HG02642 (cell line): ENCODE measurements at regions not wholly inside any gene's neighbourhood (a gene's known extent, or its start where the extent isn't known, plus 50 kb on each side); places are given as distances from the start of the nearest gene placed in this dataset.

Source experiments
- ATAC-seq: cut with Tn5 transposase; IDR thresholded peaks from one replicate; pipeline ENCODE4 v1.9.1; 2021; ENCODE audit warnings: mild to moderate bottlenecking; ENCODE audit not compliant: unreplicated experiment, poor library complexity

DNA sequence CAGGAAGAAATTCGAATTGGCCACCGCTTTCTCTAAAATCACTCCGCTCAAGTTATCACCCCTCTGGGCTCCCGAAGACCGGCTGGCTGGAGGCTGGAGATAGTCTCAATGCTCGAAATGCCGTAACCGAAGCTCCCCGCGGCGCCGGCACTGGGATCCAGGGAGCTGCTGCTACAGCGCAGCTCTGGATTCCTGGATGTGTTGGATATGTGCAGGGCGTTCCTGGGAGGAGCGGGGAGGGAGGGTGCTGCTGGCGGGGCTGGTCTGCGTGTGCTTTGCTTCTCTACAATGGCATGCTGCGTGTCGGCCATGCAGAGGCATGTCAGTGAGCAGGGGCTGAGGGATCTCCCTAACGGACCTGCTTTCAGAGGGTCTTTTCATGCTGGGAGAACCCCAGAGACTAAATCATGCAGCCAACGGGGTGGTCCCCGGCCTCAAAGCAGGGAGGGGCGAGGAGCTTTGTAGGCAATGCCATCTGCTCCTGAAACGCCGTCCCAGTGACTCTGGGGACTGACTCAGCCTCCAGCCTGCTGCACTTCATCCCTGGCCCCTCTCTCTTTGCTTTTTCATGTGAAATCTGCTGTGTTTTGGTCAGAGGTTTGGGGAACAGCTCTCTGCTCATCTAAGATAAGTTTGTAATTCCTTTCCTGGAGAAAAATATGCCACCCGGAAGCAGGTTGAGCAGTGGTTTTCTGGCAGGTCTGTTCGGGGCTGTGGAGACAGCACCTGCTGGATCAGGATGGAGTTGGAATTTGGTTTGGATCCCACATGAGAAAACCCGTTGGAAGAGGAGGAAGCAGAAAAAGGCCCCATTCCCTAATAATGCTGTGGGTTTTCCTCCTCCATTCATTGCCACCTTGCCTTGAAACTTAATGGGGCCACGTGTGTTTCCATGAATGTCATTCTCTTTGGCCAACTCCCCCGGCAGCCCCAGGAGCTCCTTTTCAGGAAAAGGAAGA is 311.4 kb downstream of the SEC14L1 start:
- ATAC-seq, result no peak

DNA sequence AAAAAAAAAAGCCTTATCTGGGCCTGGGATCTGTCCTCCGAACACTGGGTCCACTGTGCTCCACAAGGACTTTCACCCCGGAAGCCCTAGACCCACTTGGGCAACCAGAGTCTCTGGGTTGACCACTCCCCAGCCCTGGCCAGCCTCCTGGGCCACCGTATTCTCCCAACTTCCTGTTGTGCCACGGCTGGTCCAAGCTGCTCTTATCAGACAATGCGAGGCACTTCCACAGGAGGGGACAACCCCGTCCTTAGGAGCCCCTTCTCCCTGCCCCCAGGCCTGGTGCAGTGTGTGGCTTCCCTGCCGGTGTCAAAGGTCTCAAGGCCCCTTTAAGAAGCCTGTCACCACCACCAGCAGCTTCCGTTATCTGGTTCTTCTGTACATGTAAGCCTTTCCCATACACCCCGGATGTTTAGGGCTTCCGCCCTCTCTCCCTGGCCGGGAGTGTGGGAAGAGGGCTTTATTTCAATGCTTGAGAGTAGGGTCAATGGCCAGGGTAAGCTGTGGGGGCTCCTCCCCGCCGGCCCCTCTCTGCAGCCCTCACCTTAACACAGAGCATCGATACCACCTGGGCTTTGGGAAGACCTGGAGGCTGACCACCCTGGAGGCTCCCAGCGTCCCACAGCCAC is 313.0 kb downstream of the SEC14L1 start:
- no peak for ATAC-seq

DNA sequence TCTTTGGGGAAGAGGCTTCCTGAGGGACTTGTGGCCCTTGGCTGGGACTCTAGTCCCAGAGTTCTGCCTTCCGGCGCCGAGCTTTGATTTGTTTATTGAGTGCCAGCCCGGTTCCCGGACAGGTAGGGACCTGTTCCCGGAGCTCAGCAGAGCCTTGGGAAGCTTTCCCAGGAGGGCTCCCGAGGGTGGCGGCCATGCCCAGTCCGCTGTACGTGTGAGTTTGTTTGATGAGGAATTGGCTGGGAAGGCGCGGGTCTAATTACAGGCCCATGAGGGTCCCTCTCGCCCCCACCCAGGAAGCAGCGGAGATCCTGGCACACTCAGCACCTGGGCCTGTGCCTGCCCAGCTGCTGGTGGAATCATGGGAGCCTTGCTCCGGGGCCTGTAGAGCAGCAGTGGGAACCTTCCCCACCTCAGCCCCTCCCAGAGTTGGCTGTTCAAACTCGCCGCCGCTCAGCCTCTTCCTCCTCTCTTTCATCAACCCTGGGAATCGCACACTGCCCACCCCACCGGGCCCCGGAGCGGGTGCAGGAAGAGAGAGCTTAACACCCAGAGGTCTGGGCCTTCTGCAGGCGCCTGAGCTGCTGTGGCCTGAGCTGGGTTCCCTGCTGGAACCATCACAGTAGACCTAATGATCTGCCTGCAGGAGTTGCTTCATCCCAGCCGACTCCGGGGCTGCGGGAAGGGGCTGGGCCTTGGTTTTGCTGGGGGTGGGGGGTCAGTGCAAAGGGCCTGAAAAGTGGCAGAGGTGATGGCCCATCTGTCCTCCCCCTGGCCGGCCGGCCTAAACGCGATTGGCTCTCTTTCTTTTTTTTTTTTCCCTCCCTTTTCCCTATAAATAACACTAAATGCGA is 313.7 kb downstream of the SEC14L1 start:
- no peak for ATAC-seq

DNA sequence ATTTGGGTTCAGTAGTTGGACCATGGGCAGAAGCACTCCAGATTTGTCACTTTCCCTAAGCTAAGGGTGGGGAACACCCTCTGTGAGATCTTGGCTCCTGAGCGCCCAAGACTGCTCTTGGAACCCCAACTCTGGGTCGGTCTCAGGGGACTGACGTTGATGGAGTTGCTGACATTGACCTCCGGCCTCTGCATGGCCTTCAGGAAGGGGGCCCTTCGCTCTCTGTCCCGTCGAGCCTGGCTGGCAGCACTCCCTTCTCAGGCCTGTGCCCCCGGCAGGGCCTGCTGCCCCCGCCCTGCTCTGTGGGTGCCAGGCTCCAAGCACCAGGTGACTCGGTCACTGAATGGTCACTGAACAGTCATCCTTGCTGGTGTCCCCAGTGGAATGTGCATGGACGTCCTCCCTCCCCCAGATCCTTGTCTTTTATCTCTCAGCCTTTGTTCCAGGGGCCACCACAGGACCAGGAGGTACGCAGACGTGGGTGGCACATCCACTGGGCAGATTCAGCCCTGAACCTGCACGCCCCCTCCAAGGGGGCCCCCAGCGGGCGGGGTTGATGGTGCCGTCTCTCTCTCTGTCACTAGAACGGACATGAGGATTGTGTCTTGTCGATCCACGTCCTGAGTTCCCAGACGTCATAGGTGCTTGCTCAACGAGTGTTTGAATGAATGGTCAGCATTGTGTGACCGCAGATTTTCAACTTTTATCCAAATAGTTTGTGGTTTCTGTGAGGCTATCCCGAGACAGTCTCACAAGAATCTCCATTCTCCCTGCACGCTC is 314.5 kb downstream of the SEC14L1 start:
- no peak for ATAC-seq

DNA sequence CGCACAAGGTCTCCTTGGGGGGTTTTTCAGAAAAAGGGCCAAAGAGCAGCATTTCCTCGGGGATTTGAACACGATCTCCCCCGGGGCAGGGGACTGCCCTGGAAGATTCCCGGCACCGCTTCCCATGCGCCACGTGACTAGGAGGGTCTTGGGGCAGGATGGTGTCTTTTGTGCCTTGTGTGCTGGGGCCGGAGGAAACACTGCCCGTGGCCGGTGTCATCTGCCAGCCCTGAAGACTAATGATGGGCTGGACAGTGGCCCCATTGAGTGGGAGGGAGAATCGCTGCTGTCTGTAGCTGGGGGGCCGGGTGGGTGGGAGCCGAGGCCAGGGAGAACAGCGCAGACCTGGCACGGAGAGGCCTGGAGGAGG is 315.1 kb downstream of the SEC14L1 start:
- no peak for ATAC-seq

DNA sequence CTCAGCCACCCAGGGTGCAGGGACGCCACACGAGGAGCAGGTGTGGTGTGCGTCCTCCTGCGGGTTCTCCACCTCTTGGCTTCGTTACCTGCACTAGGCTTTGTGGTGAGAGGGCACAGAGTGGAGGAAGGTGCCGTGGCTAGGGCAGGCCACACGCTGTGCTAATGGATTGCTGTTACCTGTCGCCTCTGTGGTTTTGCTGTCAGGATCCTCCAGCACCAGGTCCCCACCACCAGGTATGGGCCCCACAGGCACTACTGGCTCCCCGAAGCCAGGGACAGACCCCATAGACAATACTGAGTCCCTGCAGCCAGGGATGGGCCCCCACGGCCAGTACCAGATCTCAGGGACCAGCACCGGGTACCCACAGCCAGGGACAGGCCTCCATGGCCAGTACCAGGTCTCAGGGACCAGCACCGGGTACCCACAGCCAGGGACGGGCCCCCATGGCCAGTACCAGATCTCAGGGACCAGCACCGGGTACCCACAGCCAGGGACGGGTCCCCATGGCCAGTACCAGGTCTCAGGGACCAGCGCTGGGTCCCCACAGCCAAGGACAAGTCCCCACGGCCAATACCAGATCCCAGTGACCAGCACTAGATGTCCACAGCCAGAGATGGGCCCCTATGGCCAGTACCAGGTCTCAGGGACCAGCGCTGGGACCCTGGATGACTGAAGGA is 315.6 kb downstream of the SEC14L1 start:
- no peak for ATAC-seq

DNA sequence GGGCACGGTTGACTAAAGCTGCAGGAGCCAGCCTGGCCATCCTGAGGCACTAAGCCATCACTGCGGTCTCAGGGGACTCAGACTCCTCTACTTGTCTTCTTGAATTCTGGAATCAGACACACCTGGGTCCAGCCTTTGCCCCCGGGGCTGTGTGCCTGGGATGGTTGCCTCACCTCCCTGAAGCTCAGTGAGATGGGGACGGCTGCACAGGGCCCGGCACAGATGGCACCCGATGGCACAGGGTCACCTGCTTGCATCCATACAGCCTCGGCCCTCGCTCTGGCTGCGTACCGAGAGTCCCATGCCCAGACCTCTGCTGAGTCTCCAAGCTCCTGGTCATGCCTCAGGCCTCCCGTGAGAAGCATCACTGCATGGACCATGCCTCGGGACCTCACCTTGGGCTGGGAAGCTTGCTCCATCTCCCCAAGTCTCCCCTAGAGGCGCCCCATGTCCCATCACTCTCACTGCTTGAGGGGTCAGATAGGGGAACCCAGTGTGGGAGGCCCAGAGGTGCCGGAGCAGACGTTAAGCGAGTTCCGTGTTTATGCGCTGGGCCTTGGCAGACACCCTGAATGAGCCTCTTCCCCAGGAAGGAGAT is 316.3 kb downstream of the SEC14L1 start:
- ATAC-seq, result no peak

DNA sequence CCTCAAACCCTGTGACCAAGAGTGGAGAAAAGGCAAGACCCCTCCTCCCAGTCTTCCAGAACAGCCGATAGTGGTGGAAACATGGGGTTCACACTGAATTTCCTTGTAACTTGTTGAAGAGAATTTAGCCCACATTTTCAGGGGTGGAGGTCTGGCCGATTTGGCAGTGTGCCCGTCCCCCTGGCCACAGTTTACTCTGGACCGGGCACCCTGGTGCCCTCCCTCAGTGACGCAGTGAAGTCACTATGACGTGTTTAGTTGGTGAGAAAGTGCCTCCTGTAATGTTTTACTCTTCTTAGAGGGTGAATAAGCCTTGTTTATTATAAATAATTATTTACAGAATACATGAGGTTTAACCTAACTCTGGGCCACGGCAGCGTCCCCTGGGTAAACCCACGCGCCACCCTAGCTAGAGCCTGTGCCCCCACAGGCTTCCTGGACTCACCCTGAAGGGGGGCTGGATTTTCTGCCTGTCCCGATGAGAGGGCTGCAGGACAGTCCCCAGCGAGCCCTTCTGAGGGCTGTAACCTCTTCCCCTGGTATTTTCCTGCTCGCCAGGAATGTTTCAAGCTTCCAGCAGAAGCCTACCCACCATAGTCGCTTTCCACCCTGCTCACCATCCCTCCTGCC is 316.9 kb downstream of the SEC14L1 start:
- no peak for ATAC-seq

DNA sequence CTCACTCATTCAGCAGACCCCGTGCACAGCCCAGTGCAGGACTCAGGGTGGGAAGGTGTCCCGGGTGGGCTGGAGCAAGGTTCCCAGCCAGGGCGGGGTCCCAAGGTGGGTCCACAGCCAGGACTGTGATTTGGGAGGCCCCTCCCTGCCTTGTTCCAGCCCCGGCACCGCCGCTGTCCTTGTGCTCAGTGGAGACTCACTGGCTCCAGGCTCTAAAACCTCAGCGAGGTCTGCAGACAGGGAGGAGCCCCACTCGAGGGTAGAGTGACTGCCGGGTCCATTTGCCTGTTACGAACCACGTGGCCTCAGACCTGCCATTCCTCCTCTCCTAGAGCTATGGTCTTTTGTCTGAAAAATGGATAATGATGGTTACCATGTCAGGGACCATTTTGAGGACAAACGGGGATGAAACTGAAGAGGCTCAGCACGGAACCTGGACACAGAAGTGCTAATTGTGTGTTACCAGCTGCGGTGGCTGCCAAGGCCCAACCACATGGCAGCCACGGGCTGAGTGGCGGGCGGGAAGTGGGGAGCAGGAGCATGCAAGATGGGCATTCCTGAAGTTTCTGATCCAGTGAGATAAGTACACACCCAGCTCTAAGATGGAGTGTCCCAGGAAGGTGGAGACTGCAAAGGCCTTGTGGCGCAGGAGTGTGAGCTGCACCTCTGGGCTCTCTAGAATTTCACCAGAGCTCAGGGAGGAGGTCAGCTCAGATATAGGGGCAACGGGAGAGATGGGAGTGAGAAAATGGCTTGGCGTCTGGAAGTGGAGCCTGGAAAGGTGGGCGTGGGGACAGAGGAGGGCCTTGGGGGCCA is 317.6 kb downstream of the SEC14L1 start:
- no peak for ATAC-seq

DNA sequence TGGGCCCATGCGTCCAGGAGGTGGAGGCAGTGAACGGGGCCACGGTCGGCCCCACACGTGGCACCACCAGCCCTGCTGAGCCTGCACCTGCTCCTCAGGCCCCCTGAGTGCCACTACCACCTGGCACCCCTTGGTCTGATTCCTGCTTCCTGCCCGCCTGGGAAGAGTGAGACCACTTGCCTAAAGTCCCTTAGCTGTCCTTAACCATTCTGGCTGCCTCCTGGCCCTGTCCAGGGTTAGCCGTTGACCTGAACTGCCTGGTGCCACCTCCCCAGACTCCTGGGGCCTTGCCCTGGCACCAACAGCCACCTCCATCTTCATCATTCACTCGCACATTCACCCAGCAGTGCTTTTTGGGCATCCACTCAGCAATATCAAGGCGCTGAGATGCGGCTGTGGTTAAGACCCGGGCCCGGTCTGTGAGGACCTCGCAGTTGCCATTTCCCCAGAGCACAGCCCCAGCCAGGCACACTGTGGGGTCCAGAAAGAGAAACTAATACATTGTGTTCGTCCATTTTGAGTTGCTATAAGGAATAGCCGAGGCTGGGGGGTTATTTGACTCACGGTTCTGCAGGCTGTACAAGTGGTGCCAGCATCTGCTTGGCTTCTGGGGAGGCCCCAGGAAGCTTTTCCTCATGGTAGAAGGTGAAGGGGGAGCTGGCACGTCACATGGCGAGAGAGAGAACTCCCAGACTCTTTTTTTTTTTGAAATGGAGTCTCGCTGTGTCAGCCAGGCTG is 318.4 kb downstream of the SEC14L1 start:
- no peak for ATAC-seq

DNA sequence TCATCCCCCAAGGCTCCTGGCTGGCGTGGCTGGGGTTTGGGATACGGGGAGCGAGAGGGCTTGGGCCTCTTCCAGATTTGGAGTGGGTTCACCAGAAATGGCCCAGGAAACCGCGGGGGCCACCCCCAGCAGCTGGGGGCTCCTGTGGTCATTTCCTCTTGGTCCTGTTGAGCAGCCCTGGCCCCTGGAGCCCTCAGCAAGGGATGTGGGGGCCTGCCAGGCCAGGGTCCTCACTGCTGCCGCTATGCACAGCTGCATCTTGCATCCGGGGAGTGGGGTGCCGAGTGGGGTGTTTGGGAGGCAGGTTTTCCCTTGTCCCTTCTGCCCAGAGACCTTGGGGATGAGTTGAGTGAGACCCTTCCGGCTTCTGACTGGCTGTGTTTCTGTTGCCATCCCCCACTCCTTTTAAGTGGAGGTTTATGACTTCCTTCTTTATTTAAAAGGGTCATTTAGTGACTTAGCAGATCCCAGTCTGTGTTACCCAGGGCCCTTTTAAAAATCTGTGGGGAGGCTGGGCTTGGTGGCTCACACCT is 319.8 kb downstream of the SEC14L1 start:
- peak; percentile 1 for ATAC-seq

DNA sequence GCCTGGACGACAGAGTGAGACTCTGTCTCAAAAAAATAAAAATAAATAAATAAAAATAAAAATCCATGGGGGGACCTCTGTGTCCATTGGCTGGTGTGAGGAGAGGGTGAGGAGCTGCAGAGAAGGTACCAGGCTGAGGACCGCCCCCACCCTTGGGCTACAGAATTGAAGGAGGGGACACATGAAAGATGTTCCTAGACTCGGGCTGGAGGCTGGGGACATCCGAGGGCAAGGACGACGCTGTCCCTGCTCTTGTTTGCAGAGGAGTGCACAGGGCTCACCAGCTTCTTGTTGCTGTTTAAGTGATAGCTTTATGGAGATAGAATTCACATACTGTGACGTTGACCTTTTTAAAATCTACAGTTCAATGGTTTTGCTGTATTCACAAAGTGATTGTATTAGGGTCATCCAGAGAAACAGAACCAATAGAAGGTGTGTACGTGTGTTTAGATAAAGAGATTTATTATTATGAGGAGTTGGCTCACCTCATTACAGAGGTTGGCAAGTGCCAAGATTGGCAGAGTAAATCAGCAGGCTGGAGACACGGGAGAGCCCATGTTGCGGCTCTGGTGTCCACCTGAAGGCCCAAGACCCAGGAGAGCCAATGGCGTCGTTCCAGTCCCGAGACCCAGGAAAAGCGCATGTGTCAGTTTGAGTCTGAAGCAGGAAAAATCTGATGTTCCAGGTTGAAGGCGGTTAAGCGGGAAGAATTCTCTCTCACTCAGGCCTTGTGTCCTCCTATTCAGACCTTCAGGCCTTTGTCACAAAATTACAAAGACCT is 320.7 kb downstream of the SEC14L1 start:
- ATAC-seq, result no peak

DNA sequence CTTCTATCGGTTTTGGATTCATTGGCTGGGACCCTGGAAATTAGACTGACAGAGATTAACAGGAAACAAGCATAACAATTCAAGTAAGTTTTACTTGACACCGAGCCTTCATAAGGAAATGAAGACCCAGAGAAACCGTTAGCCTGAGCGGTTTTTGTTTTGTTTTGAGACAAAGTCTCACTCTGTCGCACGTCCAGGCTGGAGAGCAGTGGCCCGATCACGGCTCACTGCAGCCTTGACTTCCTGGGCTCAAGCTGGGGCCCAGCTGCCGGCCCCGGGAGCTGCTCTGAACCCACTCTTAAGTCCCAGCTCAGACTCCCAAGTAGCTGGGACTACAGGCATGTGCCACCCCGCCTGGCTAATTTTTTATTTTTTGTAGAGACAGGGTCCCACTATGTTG is 321.3 kb downstream of the SEC14L1 start:
- peak; percentile 39 for ATAC-seq

DNA sequence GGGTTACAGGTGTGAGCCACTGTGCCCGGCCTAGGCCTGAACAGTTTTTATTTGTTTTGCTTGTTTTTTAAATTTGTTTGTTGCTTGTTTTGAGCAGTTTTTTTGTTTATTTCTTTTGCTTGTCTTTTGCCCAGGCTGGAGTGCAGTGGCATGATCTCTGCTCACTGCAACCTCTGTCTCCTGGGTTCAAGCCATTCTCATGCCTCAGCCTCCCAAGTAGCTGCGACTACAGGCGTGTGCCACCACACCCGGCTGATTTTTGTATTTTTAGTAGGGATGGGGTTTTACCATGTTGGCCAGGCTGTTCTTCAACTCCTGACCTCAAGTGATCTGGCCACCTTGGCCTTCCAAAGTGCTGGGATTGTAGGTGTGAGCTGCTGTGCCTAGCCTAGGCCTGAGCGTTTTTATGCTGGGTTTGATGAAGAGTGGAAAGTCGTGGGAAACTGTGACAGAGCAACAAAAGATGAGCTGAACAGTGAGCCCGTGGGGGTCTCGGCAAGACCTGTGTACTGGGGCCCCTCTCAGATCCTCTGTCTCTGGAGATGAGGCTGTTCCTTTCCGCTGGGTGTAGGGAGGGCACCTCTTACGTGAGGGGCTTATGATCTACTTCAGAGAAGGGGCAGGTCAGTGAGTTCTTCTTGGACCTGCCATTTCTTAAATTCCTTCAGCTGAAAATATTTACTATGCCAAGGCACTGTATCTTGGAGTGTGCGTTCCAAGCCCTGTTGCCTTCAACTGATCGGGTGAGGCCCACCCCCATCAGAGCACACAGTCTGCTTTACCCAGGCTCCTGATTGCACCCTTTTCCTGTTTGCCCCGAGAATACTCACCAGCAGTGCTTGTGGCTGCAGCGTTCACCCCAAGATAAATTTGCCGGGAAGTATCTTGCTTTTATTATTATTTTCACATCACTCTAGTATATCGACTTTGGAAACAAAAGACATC is 322.1 kb downstream of the SEC14L1 start:
- ATAC-seq, result no peak

DNA sequence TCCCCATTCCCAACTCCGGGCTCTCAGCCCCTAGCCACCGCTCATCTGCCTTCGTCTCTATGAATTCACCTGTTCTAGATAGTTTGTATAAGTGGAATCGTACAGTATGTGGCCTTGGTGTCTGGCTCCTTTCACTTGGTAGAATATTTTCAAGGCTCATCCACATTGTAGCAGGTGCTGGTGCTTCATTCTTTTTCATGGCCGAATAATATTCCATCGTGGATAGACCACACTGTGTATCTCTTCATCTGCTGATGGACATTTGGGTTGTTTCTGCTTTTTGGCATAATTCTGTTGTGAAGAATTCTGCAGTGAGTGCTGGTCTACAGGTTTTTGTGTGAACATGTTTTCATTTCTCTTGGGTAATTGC is 324.2 kb downstream of the SEC14L1 start:
- ATAC-seq, result no peak
